Left lung (tissue), 4 donors: ENCODE measurements at regions not wholly inside any gene's neighbourhood (a gene's known extent, or its start where the extent isn't known, plus 50 kb on each side); places are given as distances from the start of the nearest gene placed in this dataset.
A peak's percentile ranks its signal among the peaks of the same experiment; 100 is the strongest.

Experiments used
- ATAC-seq: fragments of 200-7000 bp; cut with Tn5 transposase; one replicate; pipeline ENCODE4 v1.9.1; 2020; ENCODE audit warnings: moderate library complexity
- DNase-seq, 4 donors: peaks; one replicate each; pipeline ENCODE4 v3.0.0-alpha.2; 2013 to 2020
- H3K27ac ChIP-seq, 2 donors: fragments of 200-600 bp; sonication (generic) in 1 of 2; one replicate each; pipeline versions ENCODE4 v1.5.0 to v1.8.0; 2020 to 2021
- H3K27me3 ChIP-seq, 2 donors: fragments of 200-600 bp; sonication (generic) in 1 of 2; one replicate each; pipeline versions ENCODE4 v1.5.0 to v1.8.0; 2020 to 2021
- H3K36me3 ChIP-seq, 2 donors: fragments of 200-600 bp; sonication (generic) in 1 of 2; one replicate each; pipeline versions ENCODE4 v1.5.0 to v1.8.0; 2020 to 2021
- H3K4me1 ChIP-seq, 2 donors: fragments of 200-600 bp; one replicate each; pipeline ENCODE4 v1.8.0; 2021
- H3K4me3 ChIP-seq, 2 donors: fragments of 200-600 bp; sonication (generic) in 1 of 2; one replicate each; pipeline versions ENCODE4 v1.5.0 to v1.8.0; 2020 to 2021; ENCODE audit warnings: mild to moderate bottlenecking in 1 of 2
- H3K9me3 ChIP-seq, 2 donors: fragments of 200-600 bp; sonication (generic) in 1 of 2; one replicate each; pipeline versions ENCODE4 v1.5.0 to v1.8.0; 2020 to 2021
- CTCF ChIP-seq, 2 donors: fragments of 200-600 bp; sonication (generic) in 1 of 2; IDR thresholded peaks; one replicate each; pipeline versions ENCODE4 v1.5.0 to v1.8.0; 2021; ENCODE audit warnings: antibody characterized with exemption in 2 of 2
- intact Hi-C, 2 donors: fragments of 100-400 bp; cut with DNase I; formaldehyde crosslinking; loops; one replicate each; pipeline versions ENCODE4 v1.11.2 to v1.14.2; 2022
- donor health status: DM: no; HTN: yes; CAD: no.
- donor health status: DM: no; HTN: no; CAD: no.

- H3K4me3 ChIP-seq = no peak overlapping the region
- peaks cover 0 to 7% of the 10 kb centered on the region in 2 donors for H3K9me3 ChIP-seq
- TF ChIP-seq CTCF (IDR thresholded peaks at IDR 0.05) = no peak
- H3K27ac ChIP-seq = no peak overlapping the region
- H3K4me1 ChIP-seq = no peaks in the 10 kb centered on the region
- H3K36me3 ChIP-seq = no peaks in the 10 kb centered on the region
- intact Hi-C loops = no loop called here
- ATAC-seq (no peak), DNase-seq (no peak)
- H3K27me3 ChIP-seq = no peaks in the 10 kb centered on the region
Observed at GRCh38 chr6:15792842-15793241, 130.0 kb upstream of the DTNBP1 start.

GRCh38 chr6:15791448-15792181, 128.8 kb upstream of the DTNBP1 start:
- Histone ChIP-seq H3K27ac (peak overlapping the region; percentile 21 to 61), H3K27me3 (no peaks in the 10 kb centered on the region), H3K4me3 (no peak overlapping the region), H3K36me3 (no peaks in the 10 kb centered on the region), H3K9me3 (no peaks in the 10 kb centered on the region), H3K4me1 (no peaks in the 10 kb centered on the region)
- no peak for TF ChIP-seq CTCF (IDR thresholded peaks at IDR 0.05)
- intact Hi-C loops = no loop called here
- ATAC-seq (peak; percentile 83), DNase-seq (peak in 2 of 4 donors; percentile 16 to 48)

- no peak for DNase-seq
- intact Hi-C loops = no loop called here
Observed at GRCh38 chr6:15790116-15790515, 127.3 kb upstream of the DTNBP1 start.

GRCh38 chr6:15786846-15787245, 124.0 kb upstream of the DTNBP1 start:
- Histone ChIP-seq H3K27me3 (no peaks in the 10 kb centered on the region), H3K4me3 (no peak overlapping the region), H3K27ac (no peak overlapping the region), H3K36me3 (no peaks in the 10 kb centered on the region), H3K4me1 (no peaks in the 10 kb centered on the region), H3K9me3 (no peaks in the 10 kb centered on the region)
- DNase-seq (no peak), ATAC-seq (no peak)
- intact Hi-C loops = no loop called here
- TF ChIP-seq CTCF (IDR thresholded peaks at IDR 0.05) = no peak

More at GRCh38 chr6:15790116-15790515, 127.3 kb upstream of the DTNBP1 start:
- Histone ChIP-seq H3K27me3 (no peaks in the 10 kb centered on the region), H3K4me1 (no peaks in the 10 kb centered on the region), H3K27ac (no peak overlapping the region), H3K36me3 (no peaks in the 10 kb centered on the region), H3K4me3 (no peak overlapping the region), H3K9me3 (no peaks in the 10 kb centered on the region)
- ATAC-seq = no peak
- TF ChIP-seq CTCF (IDR thresholded peaks at IDR 0.05) = no peak

GRCh38 chr6:15783484-15783883, 120.7 kb upstream of the DTNBP1 start:
- H3K4me3 ChIP-seq = no peak overlapping the region
- no peak for TF ChIP-seq CTCF (IDR thresholded peaks at IDR 0.05)
- no peaks in the 10 kb centered on the region for H3K9me3 ChIP-seq
- ATAC-seq = no peak
- H3K27ac ChIP-seq = no peak overlapping the region
- H3K27me3 ChIP-seq = no peaks in the 10 kb centered on the region
- DNase-seq = no peak
- intact Hi-C loops = no loop called here
- no peaks in the 10 kb centered on the region for H3K36me3 ChIP-seq
- no peaks in the 10 kb centered on the region for H3K4me1 ChIP-seq
